ENCODE measurements at regions not wholly inside any gene's neighbourhood (a gene's known extent, or its start where the extent isn't known, plus 50 kb on each side); places are given as distances from the start of the nearest gene placed in this dataset.
"Not testable (repeated sequence)": the region's sequence is repeated elsewhere in the genome, so short reads cannot be mapped to it uniquely, and the experiment has no call there.

GRCh38 chr2:58398406-58398805 lies 157.3 kb upstream of the FANCL start:
- Mint-ChIP-seq H3K27ac (no peak overlapping the region), H3K36me3 (ENCODE audit: low read depth) (no peaks in the 10 kb centered on the region), H3K4me1 (ENCODE audit: low read depth) (no peaks in the 10 kb centered on the region), H3K9me3 (no peaks in the 10 kb centered on the region), H3K27me3 (ENCODE audit: low read depth) (peaks cover 3% of the 10 kb centered on the region), H3K4me3 (no peak overlapping the region)

- Mint-ChIP-seq H3K4me3 (no peak overlapping the region), H3K4me1 (ENCODE audit: low read depth) (no peaks in the 10 kb centered on the region), H3K27ac (no peak overlapping the region), H3K9me3 (peaks cover 7% of the 10 kb centered on the region), H3K36me3 (ENCODE audit: low read depth) (no peaks in the 10 kb centered on the region), H3K27me3 (ENCODE audit: low read depth) (no peaks in the 10 kb centered on the region)
These were observed 146.6 kb upstream of the FANCL start for GRCh38 chr2:58387701-58388100.

- not testable (repeated sequence) for H3K4me1 Mint-ChIP-seq (ENCODE audit: low read depth); H3K27ac Mint-ChIP-seq; H3K36me3 Mint-ChIP-seq (ENCODE audit: low read depth); H3K9me3 Mint-ChIP-seq; H3K4me3 Mint-ChIP-seq; H3K27me3 Mint-ChIP-seq (ENCODE audit: low read depth)
These were observed 145.8 kb upstream of the FANCL start for GRCh38 chr2:58386904-58387303.

GRCh38 chr2:58378152-58378551 lies 137.0 kb upstream of the FANCL start:
- no peaks in the 10 kb centered on the region for H3K36me3 Mint-ChIP-seq (ENCODE audit: low read depth)
- no peak overlapping the region for H3K4me3 Mint-ChIP-seq
- H3K4me1 Mint-ChIP-seq (ENCODE audit: low read depth) = no peaks in the 10 kb centered on the region
- H3K27me3 Mint-ChIP-seq (ENCODE audit: low read depth) = peaks cover 5% of the 10 kb centered on the region
- no peak overlapping the region for H3K27ac Mint-ChIP-seq
- H3K9me3 Mint-ChIP-seq = no peaks in the 10 kb centered on the region

GRCh38 chr2:58377181-58377580 lies 136.1 kb upstream of the FANCL start:
- Mint-ChIP-seq H3K4me1 (ENCODE audit: low read depth) (no peaks in the 10 kb centered on the region), H3K27me3 (ENCODE audit: low read depth) (peaks cover 5% of the 10 kb centered on the region), H3K9me3 (no peaks in the 10 kb centered on the region), H3K4me3 (no peak overlapping the region), H3K27ac (no peak overlapping the region), H3K36me3 (ENCODE audit: low read depth) (no peaks in the 10 kb centered on the region)

GRCh38 chr2:58376592-58376991 lies 135.5 kb upstream of the FANCL start:
- Mint-ChIP-seq H3K27ac (no peak overlapping the region), H3K9me3 (no peaks in the 10 kb centered on the region), H3K4me3 (no peak overlapping the region), H3K27me3 (ENCODE audit: low read depth) (peaks cover 5% of the 10 kb centered on the region), H3K4me1 (ENCODE audit: low read depth) (no peaks in the 10 kb centered on the region), H3K36me3 (ENCODE audit: low read depth) (no peaks in the 10 kb centered on the region)

- no peak overlapping the region for H3K27ac Mint-ChIP-seq
- no peaks in the 10 kb centered on the region for H3K9me3 Mint-ChIP-seq
- H3K36me3 Mint-ChIP-seq (ENCODE audit: low read depth) = no peaks in the 10 kb centered on the region
- no peaks in the 10 kb centered on the region for H3K27me3 Mint-ChIP-seq (ENCODE audit: low read depth)
- H3K4me3 Mint-ChIP-seq = no peak overlapping the region
- no peaks in the 10 kb centered on the region for H3K4me1 Mint-ChIP-seq (ENCODE audit: low read depth)
These were observed 128.5 kb upstream of the FANCL start for GRCh38 chr2:58369594-58369993.

- H3K27ac Mint-ChIP-seq = no peak overlapping the region
- H3K27me3 Mint-ChIP-seq (ENCODE audit: low read depth) = peaks cover 11% of the 10 kb centered on the region
- no peaks in the 10 kb centered on the region for H3K36me3 Mint-ChIP-seq (ENCODE audit: low read depth)
- no peaks in the 10 kb centered on the region for H3K9me3 Mint-ChIP-seq
- H3K4me1 Mint-ChIP-seq (ENCODE audit: low read depth) = no peaks in the 10 kb centered on the region
- no peak overlapping the region for H3K4me3 Mint-ChIP-seq
These were observed 123.0 kb upstream of the FANCL start for GRCh38 chr2:58364098-58364497.

- Mint-ChIP-seq H3K4me1 (ENCODE audit: low read depth) (no peaks in the 10 kb centered on the region), H3K36me3 (ENCODE audit: low read depth) (no peaks in the 10 kb centered on the region), H3K27ac (no peak overlapping the region), H3K4me3 (no peak overlapping the region), H3K9me3 (no peaks in the 10 kb centered on the region), H3K27me3 (ENCODE audit: low read depth) (peaks cover 33% of the 10 kb centered on the region)
These were observed 116.9 kb upstream of the FANCL start for GRCh38 chr2:58358026-58358425.

- no peaks in the 10 kb centered on the region for H3K36me3 Mint-ChIP-seq (ENCODE audit: low read depth)
These were observed 116.4 kb upstream of the FANCL start for GRCh38 chr2:58357521-58357920.

GRCh38 chr2:58354230-58354629 lies 113.1 kb upstream of the FANCL start:
- H3K4me3 Mint-ChIP-seq = no peak overlapping the region
- peaks cover 45% of the 10 kb centered on the region for H3K27me3 Mint-ChIP-seq (ENCODE audit: low read depth)
- H3K9me3 Mint-ChIP-seq = no peaks in the 10 kb centered on the region
- no peak overlapping the region for H3K27ac Mint-ChIP-seq
- no peaks in the 10 kb centered on the region for H3K36me3 Mint-ChIP-seq (ENCODE audit: low read depth)
- H3K4me1 Mint-ChIP-seq (ENCODE audit: low read depth) = peaks cover 6% of the 10 kb centered on the region

More at GRCh38 chr2:58357521-58357920, 116.4 kb upstream of the FANCL start:
- Mint-ChIP-seq H3K4me3 (no peak overlapping the region), H3K27ac (no peak overlapping the region), H3K4me1 (ENCODE audit: low read depth) (no peaks in the 10 kb centered on the region), H3K9me3 (no peaks in the 10 kb centered on the region), H3K27me3 (ENCODE audit: low read depth) (peaks cover 34% of the 10 kb centered on the region)

- peaks cover 60% of the 10 kb centered on the region for H3K27me3 Mint-ChIP-seq (ENCODE audit: low read depth)
- no peaks in the 10 kb centered on the region for H3K36me3 Mint-ChIP-seq (ENCODE audit: low read depth)
- no peaks in the 10 kb centered on the region for H3K9me3 Mint-ChIP-seq
- H3K4me1 Mint-ChIP-seq (ENCODE audit: low read depth) = peaks cover 6% of the 10 kb centered on the region
- H3K27ac Mint-ChIP-seq = no peak overlapping the region
- H3K4me3 Mint-ChIP-seq = no peak overlapping the region
These were observed 109.4 kb upstream of the FANCL start for GRCh38 chr2:58350484-58350883.

GRCh38 chr2:58347810-58348209 lies 106.7 kb upstream of the FANCL start:
- H3K27me3 Mint-ChIP-seq (ENCODE audit: low read depth) = peaks cover 51% of the 10 kb centered on the region
- no peak overlapping the region for H3K4me3 Mint-ChIP-seq
- H3K9me3 Mint-ChIP-seq = peaks cover 5% of the 10 kb centered on the region
- H3K27ac Mint-ChIP-seq = no peak overlapping the region
- H3K36me3 Mint-ChIP-seq (ENCODE audit: low read depth) = no peaks in the 10 kb centered on the region
- peaks cover 6% of the 10 kb centered on the region for H3K4me1 Mint-ChIP-seq (ENCODE audit: low read depth)

- H3K27me3 Mint-ChIP-seq (ENCODE audit: low read depth) = peaks cover 21% of the 10 kb centered on the region
- H3K4me3 Mint-ChIP-seq = no peak overlapping the region
- no peak overlapping the region for H3K27ac Mint-ChIP-seq
- peaks cover 17% of the 10 kb centered on the region for H3K9me3 Mint-ChIP-seq
- H3K4me1 Mint-ChIP-seq (ENCODE audit: low read depth) = no peaks in the 10 kb centered on the region
- no peaks in the 10 kb centered on the region for H3K36me3 Mint-ChIP-seq (ENCODE audit: low read depth)
These were observed 99.9 kb upstream of the FANCL start for GRCh38 chr2:58341047-58341446.

- peaks cover 24% of the 10 kb centered on the region for H3K27me3 Mint-ChIP-seq (ENCODE audit: low read depth)
- H3K27ac Mint-ChIP-seq = no peak overlapping the region
- peaks cover 17% of the 10 kb centered on the region for H3K9me3 Mint-ChIP-seq
- H3K4me3 Mint-ChIP-seq = no peak overlapping the region
- no peaks in the 10 kb centered on the region for H3K4me1 Mint-ChIP-seq (ENCODE audit: low read depth)
- H3K36me3 Mint-ChIP-seq (ENCODE audit: low read depth) = no peaks in the 10 kb centered on the region
These were observed 98.6 kb upstream of the FANCL start for GRCh38 chr2:58339548-58340243.

- no peak overlapping the region for H3K4me3 Mint-ChIP-seq
- no peak overlapping the region for H3K27ac Mint-ChIP-seq
- H3K36me3 Mint-ChIP-seq (ENCODE audit: low read depth) = no peaks in the 10 kb centered on the region
- no peaks in the 10 kb centered on the region for H3K4me1 Mint-ChIP-seq (ENCODE audit: low read depth)
- peaks cover under 1% of the 10 kb centered on the region for H3K9me3 Mint-ChIP-seq
- H3K27me3 Mint-ChIP-seq (ENCODE audit: low read depth) = peaks cover 8% of the 10 kb centered on the region
These were observed 95.3 kb upstream of the FANCL start for GRCh38 chr2:58336416-58336815.

All from T-helper 1 cell treated with Interleukin-12 subunit alpha and Interleukin-12 subunit beta and Interleukin-4 antibody, amounts not matched to agents 30 μg/mL and 1 μg/mL, for 36 hours (primary cell).